Bronchial epithelial cell (primary cell): ENCODE measurements at regions not wholly inside any gene's neighbourhood (a gene's known extent, or its start where the extent isn't known, plus 50 kb on each side); places are given as distances from the start of the nearest gene placed in this dataset.

Experiments
- DNase-seq: peaks from one replicate; pipeline ENCODE4 v3.0.0-alpha.2; 2010; ENCODE audit warnings: low read depth
- FAIRE-seq: peaks from 2 replicates; lab custom pipeline; 2011; peaks lifted over from hg19 to GRCh38; lab: Jason Lieb, UNC
- H3K27me3 ChIP-seq: 2 replicates; pipeline ENCODE4 v1.5.1; 2011; ENCODE audit warnings: low read length; ENCODE audit not compliant: control insufficient read depth, insufficient read depth
- H3K36me3 ChIP-seq: 2 replicates; pipeline ENCODE4 v1.5.1; 2011; ENCODE audit warnings: low read length; ENCODE audit not compliant: control insufficient read depth, insufficient read depth
- H3K4me3 ChIP-seq: 2 replicates; pipeline ENCODE4 v1.5.1; 2011; ENCODE audit warnings: mild to moderate bottlenecking, low read depth, low read length, control low read depth
- TF ChIP-seq, protein P1 (sequence below): IDR thresholded peaks from 2 replicates; pipeline ENCODE4 v1.5.1; 2011; ENCODE audit warnings: mild to moderate bottlenecking, moderate library complexity, low read length, control low read depth, inconsistent platforms; ENCODE audit not compliant: insufficient read depth, severe bottlenecking

DNA sequence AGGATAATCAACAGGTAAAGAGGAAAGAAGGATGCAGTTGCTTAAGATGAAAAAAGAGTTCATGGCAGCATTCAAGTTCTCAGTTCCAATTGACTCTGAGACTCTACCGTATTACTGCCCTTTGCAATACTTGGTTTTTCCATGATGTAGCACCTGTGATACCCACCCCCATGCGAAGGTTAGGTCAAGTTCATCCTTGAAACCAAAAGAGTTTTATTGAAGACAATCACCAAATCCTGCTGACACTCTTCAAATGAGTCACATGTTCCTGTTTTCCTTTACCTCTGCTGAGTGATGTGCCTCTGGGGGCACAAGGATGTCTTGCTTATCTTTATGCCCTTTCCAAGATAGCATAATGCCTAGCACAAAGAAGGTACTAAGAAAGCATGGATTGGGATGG lies 111.3 kb upstream of the SLC7A14 start:
- TF ChIP-seq, protein P1, sequence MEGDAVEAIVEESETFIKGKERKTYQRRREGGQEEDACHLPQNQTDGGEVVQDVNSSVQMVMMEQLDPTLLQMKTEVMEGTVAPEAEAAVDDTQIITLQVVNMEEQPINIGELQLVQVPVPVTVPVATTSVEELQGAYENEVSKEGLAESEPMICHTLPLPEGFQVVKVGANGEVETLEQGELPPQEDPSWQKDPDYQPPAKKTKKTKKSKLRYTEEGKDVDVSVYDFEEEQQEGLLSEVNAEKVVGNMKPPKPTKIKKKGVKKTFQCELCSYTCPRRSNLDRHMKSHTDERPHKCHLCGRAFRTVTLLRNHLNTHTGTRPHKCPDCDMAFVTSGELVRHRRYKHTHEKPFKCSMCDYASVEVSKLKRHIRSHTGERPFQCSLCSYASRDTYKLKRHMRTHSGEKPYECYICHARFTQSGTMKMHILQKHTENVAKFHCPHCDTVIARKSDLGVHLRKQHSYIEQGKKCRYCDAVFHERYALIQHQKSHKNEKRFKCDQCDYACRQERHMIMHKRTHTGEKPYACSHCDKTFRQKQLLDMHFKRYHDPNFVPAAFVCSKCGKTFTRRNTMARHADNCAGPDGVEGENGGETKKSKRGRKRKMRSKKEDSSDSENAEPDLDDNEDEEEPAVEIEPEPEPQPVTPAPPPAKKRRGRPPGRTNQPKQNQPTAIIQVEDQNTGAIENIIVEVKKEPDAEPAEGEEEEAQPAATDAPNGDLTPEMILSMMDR, result no peak
- FAIRE-seq (no peak), DNase-seq (no peak)
- H3K4me3 ChIP-seq, result no peak overlapping the region
- no peaks in the 10 kb centered on the region for H3K36me3 ChIP-seq
- no peaks in the 10 kb centered on the region for H3K27me3 ChIP-seq

DNA sequence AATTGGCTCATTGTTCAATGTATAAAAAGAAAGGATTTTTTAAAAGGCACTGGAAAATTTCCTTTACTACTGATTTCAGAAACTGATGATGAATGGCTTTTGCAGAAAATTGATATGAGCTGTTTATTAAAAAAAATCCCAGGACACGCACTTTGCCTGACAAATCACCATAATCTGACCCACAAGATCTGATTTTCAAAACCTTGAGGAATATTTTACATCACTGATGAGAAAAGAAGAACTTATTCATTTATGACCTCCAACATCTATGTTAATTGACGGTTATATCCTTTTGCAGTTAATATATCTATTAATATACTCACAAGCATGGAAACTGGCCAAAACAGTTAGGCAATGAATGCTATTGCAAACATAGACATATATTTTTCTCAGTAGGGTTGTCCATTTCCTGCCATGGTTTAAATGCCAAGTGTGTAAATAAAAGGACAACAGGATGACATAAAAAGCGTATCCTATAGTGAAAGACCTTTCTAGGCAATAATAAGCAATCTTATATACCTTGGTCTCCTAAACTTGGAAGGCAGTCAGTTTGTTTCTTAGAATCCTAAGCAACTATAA lies 109.7 kb upstream of the SLC7A14 start:
- Histone ChIP-seq H3K4me3 (no peak overlapping the region), H3K27me3 (no peaks in the 10 kb centered on the region), H3K36me3 (no peaks in the 10 kb centered on the region)
- TF ChIP-seq, protein P1, result no peak
- DNase-seq, result peak; percentile 43
- FAIRE-seq, result no peak

DNA sequence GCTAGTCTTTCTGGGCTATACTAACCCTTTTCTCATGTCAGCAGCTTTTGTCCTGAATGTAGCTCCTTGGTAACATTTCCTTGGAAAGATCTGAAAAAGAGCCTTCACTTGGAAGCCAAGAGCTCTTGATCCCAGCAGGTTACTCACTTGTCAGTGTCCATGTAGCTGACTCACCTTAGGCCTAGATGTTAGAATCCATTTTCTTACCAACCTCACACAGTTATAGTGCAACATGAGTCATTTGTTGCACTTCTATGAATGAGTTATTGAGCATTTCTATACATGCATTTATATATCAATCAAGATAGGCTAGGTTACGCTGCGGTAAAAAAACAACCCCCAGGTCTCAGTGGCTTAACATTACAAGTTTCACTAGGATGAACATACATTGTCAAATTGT lies 106.8 kb upstream of the SLC7A14 start:
- Histone ChIP-seq H3K4me3 (no peak overlapping the region), H3K36me3 (no peaks in the 10 kb centered on the region), H3K27me3 (no peaks in the 10 kb centered on the region)
- TF ChIP-seq, protein P1, result no peak
- FAIRE-seq (no peak), DNase-seq (peak; percentile 96)

DNA sequence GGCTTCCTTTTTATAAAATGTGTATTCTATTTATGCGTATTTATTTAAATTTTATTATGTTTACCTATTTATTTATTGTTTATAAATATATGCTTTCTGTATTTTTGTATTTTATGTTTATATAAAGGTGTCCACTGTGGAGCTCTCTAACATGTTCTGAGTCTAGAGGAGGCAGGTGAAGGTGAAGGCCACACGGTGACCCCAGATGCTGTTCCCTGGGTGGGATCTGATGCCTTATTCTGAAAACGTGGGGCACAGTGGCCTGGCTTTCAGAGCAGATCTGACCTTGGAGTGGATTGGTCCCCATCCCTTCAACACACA lies 104.7 kb upstream of the SLC7A14 start:
- no peak overlapping the region for H3K4me3 ChIP-seq
- H3K36me3 ChIP-seq, result no peaks in the 10 kb centered on the region
- no peaks in the 10 kb centered on the region for H3K27me3 ChIP-seq
- FAIRE-seq (no peak), DNase-seq (no peak)
- TF ChIP-seq, protein P1, result no peak

DNA sequence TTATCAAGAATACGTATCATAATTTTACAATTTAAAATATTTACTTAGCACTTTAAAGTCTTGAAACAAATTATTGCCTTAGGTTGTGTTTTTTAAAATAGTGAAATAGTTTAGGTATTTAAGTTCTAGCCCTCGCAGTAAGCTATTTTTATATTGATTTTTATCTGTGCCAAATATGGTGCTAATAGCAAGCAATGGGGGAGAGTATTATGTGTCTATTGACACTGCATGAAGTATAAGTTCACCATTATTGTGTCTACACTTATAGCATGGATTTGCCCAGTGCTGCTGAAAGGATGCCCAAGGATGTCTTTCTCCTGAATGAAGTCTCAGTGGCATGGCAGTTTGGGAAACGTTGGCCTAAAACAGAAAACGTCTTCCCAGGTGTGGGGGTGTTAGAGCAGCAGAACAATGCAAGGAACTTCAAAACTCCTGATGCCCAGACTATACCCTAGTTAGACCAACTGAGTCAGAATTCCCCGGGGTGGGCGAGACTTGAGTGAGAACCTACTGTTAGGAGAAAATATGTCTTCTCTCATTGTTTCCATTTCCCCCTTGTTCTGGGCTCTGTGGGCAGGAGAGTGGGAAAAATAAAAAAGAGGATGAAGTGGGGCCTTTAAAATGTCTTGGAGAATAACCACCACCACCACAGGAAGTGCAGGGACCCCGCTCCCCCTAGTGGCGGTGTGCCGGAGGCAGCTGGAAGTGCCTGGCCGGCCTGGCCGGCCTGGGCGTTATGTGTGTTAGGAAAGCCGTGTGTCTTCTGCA lies 104.2 kb upstream of the SLC7A14 start:
- Histone ChIP-seq H3K4me3 (no peak overlapping the region), H3K36me3 (no peaks in the 10 kb centered on the region), H3K27me3 (no peaks in the 10 kb centered on the region)
- FAIRE-seq (no peak), DNase-seq (no peak)
- TF ChIP-seq, protein P1, result peak; percentile 60
